ENCODE measurements at regions not wholly inside any gene's neighbourhood (a gene's known extent, or its start where the extent isn't known, plus 50 kb on each side); places are given as distances from the start of the nearest gene placed in this dataset.
A peak's percentile ranks its signal among the peaks of the same experiment; 100 is the strongest.

- Mint-ChIP-seq H3K4me3 (no peak overlapping the region), H3K9me3 (peaks cover 0 to 4% (median 0%) of the 10 kb centered on the region in 7 donors), H3K27me3 (no peaks in the 10 kb centered on the region), H3K36me3 (no peaks in the 10 kb centered on the region), H3K27ac (peak overlapping the region in 1 of 3 donors; percentile 40), H3K4me1 (no peaks in the 10 kb centered on the region)
- Histone ChIP-seq H3K27me3 (ENCODE audit: control insufficient read depth, insufficient read depth, low read length) (no peaks in the 10 kb centered on the region), H3K36me3 (ENCODE audit: control insufficient read depth, insufficient read depth, low read length) (no peaks in the 10 kb centered on the region), H3K27ac (ENCODE audit: insufficient read depth, low read length, poor library complexity, severe bottlenecking) (no peak overlapping the region), H3K4me1 (ENCODE audit: control insufficient read depth, insufficient read depth, low read length, poor library complexity, severe bottlenecking) (no peaks in the 10 kb centered on the region), H3K9me3 (ENCODE audit: control insufficient read depth in 2 of 2, low read length in 2 of 2) (no peaks in the 10 kb centered on the region), H3K4me3 (ENCODE audit: low read depth, low read length) (no peak overlapping the region)
- DNase-seq (no peak), ATAC-seq (ENCODE audit: low read depth in 2 of 2) (no peak)
These were observed 145.8 kb upstream of the SOX1 start for GRCh38 chr13:111920932-111921705.

GRCh38 chr13:111922086-111922485 lies 144.9 kb upstream of the SOX1 start:
- H3K27me3 ChIP-seq (ENCODE audit: control insufficient read depth, insufficient read depth, low read length): no peaks in the 10 kb centered on the region
- ATAC-seq (ENCODE audit: low read depth in 2 of 2): no peak
- no peaks in the 10 kb centered on the region for H3K4me1 Mint-ChIP-seq
- peaks cover 0 to 4% (median 0%) of the 10 kb centered on the region in 7 donors for H3K9me3 Mint-ChIP-seq
- no peak overlapping the region for H3K4me3 ChIP-seq (ENCODE audit: low read depth, low read length)
- no peak for DNase-seq
- no peak overlapping the region for H3K27ac ChIP-seq (ENCODE audit: insufficient read depth, low read length, poor library complexity, severe bottlenecking)
- no peaks in the 10 kb centered on the region for H3K4me1 ChIP-seq (ENCODE audit: control insufficient read depth, insufficient read depth, low read length, poor library complexity, severe bottlenecking)
- H3K36me3 ChIP-seq (ENCODE audit: control insufficient read depth, insufficient read depth, low read length): no peaks in the 10 kb centered on the region
- no peaks in the 10 kb centered on the region for H3K27me3 Mint-ChIP-seq
- no peak overlapping the region for H3K27ac Mint-ChIP-seq
- H3K4me3 Mint-ChIP-seq: no peak overlapping the region
- no peaks in the 10 kb centered on the region for H3K36me3 Mint-ChIP-seq
- no peaks in the 10 kb centered on the region for H3K9me3 ChIP-seq (ENCODE audit: control insufficient read depth in 2 of 2, low read length in 2 of 2)

GRCh38 chr13:111923439-111923838 lies 143.5 kb upstream of the SOX1 start:
- no peak overlapping the region for H3K4me3 Mint-ChIP-seq
- ATAC-seq (ENCODE audit: low read depth in 2 of 2) (no peak), DNase-seq (no peak)
- no peak overlapping the region for H3K27ac ChIP-seq (ENCODE audit: insufficient read depth, low read length, poor library complexity, severe bottlenecking)
- no peaks in the 10 kb centered on the region for H3K36me3 Mint-ChIP-seq
- no peaks in the 10 kb centered on the region for H3K27me3 ChIP-seq (ENCODE audit: control insufficient read depth, insufficient read depth, low read length)
- no peak overlapping the region for H3K4me3 ChIP-seq (ENCODE audit: low read depth, low read length)
- H3K4me1 Mint-ChIP-seq: no peaks in the 10 kb centered on the region
- no peak overlapping the region for H3K27ac Mint-ChIP-seq
- H3K9me3 Mint-ChIP-seq: peaks cover 0 to 4% (median 0%) of the 10 kb centered on the region in 7 donors
- no peaks in the 10 kb centered on the region for H3K36me3 ChIP-seq (ENCODE audit: control insufficient read depth, insufficient read depth, low read length)
- no peaks in the 10 kb centered on the region for H3K9me3 ChIP-seq (ENCODE audit: control insufficient read depth in 2 of 2, low read length in 2 of 2)
- no peaks in the 10 kb centered on the region for H3K4me1 ChIP-seq (ENCODE audit: control insufficient read depth, insufficient read depth, low read length, poor library complexity, severe bottlenecking)
- H3K27me3 Mint-ChIP-seq: no peaks in the 10 kb centered on the region

GRCh38 chr13:111923991-111924677 lies 142.8 kb upstream of the SOX1 start:
- H3K27ac ChIP-seq (ENCODE audit: insufficient read depth, low read length, poor library complexity, severe bottlenecking): no peak overlapping the region
- no peak for DNase-seq
- ATAC-seq (ENCODE audit: low read depth in 2 of 2): no peak
- Mint-ChIP-seq H3K27ac (no peak overlapping the region), H3K36me3 (no peaks in the 10 kb centered on the region), H3K4me1 (no peaks in the 10 kb centered on the region), H3K27me3 (no peaks in the 10 kb centered on the region), H3K4me3 (no peak overlapping the region), H3K9me3 (peaks cover 0 to 4% (median 0%) of the 10 kb centered on the region in 7 donors)
- H3K4me1 ChIP-seq (ENCODE audit: control insufficient read depth, insufficient read depth, low read length, poor library complexity, severe bottlenecking): no peaks in the 10 kb centered on the region
- H3K9me3 ChIP-seq (ENCODE audit: control insufficient read depth in 2 of 2, low read length in 2 of 2): no peaks in the 10 kb centered on the region
- no peak overlapping the region for H3K4me3 ChIP-seq (ENCODE audit: low read depth, low read length)
- no peaks in the 10 kb centered on the region for H3K27me3 ChIP-seq (ENCODE audit: control insufficient read depth, insufficient read depth, low read length)
- H3K36me3 ChIP-seq (ENCODE audit: control insufficient read depth, insufficient read depth, low read length): no peaks in the 10 kb centered on the region

- H3K36me3 Mint-ChIP-seq: no peaks in the 10 kb centered on the region
- ATAC-seq (ENCODE audit: low read depth in 2 of 2) (no peak), DNase-seq (no peak)
- H3K27me3 ChIP-seq (ENCODE audit: control insufficient read depth, insufficient read depth, low read length): no peaks in the 10 kb centered on the region
- no peaks in the 10 kb centered on the region for H3K4me1 Mint-ChIP-seq
- no peak overlapping the region for H3K4me3 ChIP-seq (ENCODE audit: low read depth, low read length)
- no peaks in the 10 kb centered on the region for H3K4me1 ChIP-seq (ENCODE audit: control insufficient read depth, insufficient read depth, low read length, poor library complexity, severe bottlenecking)
- no peak overlapping the region for H3K27ac Mint-ChIP-seq
- no peak overlapping the region for H3K4me3 Mint-ChIP-seq
- H3K9me3 Mint-ChIP-seq: peaks cover 0 to 4% (median 0%) of the 10 kb centered on the region in 7 donors
- no peaks in the 10 kb centered on the region for H3K27me3 Mint-ChIP-seq
- no peaks in the 10 kb centered on the region for H3K36me3 ChIP-seq (ENCODE audit: control insufficient read depth, insufficient read depth, low read length)
- no peaks in the 10 kb centered on the region for H3K9me3 ChIP-seq (ENCODE audit: control insufficient read depth in 2 of 2, low read length in 2 of 2)
- no peak overlapping the region for H3K27ac ChIP-seq (ENCODE audit: insufficient read depth, low read length, poor library complexity, severe bottlenecking)
These were observed 142.3 kb upstream of the SOX1 start for GRCh38 chr13:111924678-111925075.

- no peaks in the 10 kb centered on the region for H3K9me3 ChIP-seq (ENCODE audit: control insufficient read depth in 2 of 2, low read length in 2 of 2)
- Mint-ChIP-seq H3K9me3 (peaks cover 0 to 4% (median 0%) of the 10 kb centered on the region in 7 donors), H3K36me3 (no peaks in the 10 kb centered on the region), H3K27ac (no peak overlapping the region), H3K4me3 (no peak overlapping the region), H3K4me1 (no peaks in the 10 kb centered on the region), H3K27me3 (no peaks in the 10 kb centered on the region)
- no peaks in the 10 kb centered on the region for H3K27me3 ChIP-seq (ENCODE audit: control insufficient read depth, insufficient read depth, low read length)
- H3K4me1 ChIP-seq (ENCODE audit: control insufficient read depth, insufficient read depth, low read length, poor library complexity, severe bottlenecking): no peaks in the 10 kb centered on the region
- no peak overlapping the region for H3K27ac ChIP-seq (ENCODE audit: insufficient read depth, low read length, poor library complexity, severe bottlenecking)
- no peak overlapping the region for H3K4me3 ChIP-seq (ENCODE audit: low read depth, low read length)
- no peak for DNase-seq
- H3K36me3 ChIP-seq (ENCODE audit: control insufficient read depth, insufficient read depth, low read length): no peaks in the 10 kb centered on the region
- no peak for ATAC-seq (ENCODE audit: low read depth in 2 of 2)
These were observed 141.6 kb upstream of the SOX1 start for GRCh38 chr13:111925146-111925875.

- no peaks in the 10 kb centered on the region for H3K36me3 Mint-ChIP-seq
- no peaks in the 10 kb centered on the region for H3K4me1 Mint-ChIP-seq
- H3K27ac Mint-ChIP-seq: no peak overlapping the region
- ATAC-seq (ENCODE audit: low read depth in 2 of 2) (no peak), DNase-seq (no peak)
- no peaks in the 10 kb centered on the region for H3K4me1 ChIP-seq (ENCODE audit: control insufficient read depth, insufficient read depth, low read length, poor library complexity, severe bottlenecking)
- H3K9me3 Mint-ChIP-seq: peaks cover 0 to 6% (median 0%) of the 10 kb centered on the region in 7 donors
- H3K27ac ChIP-seq (ENCODE audit: insufficient read depth, low read length, poor library complexity, severe bottlenecking): no peak overlapping the region
- H3K9me3 ChIP-seq (ENCODE audit: control insufficient read depth in 2 of 2, low read length in 2 of 2): no peaks in the 10 kb centered on the region
- H3K36me3 ChIP-seq (ENCODE audit: control insufficient read depth, insufficient read depth, low read length): no peaks in the 10 kb centered on the region
- no peak overlapping the region for H3K4me3 ChIP-seq (ENCODE audit: low read depth, low read length)
- H3K4me3 Mint-ChIP-seq: no peak overlapping the region
- H3K27me3 Mint-ChIP-seq: no peaks in the 10 kb centered on the region
- H3K27me3 ChIP-seq (ENCODE audit: control insufficient read depth, insufficient read depth, low read length): no peaks in the 10 kb centered on the region
These were observed 140.3 kb upstream of the SOX1 start for GRCh38 chr13:111926501-111927180.
